HK-2 (cell line): ENCODE measurements at regions not wholly inside any gene's neighbourhood (a gene's known extent, or its start where the extent isn't known, plus 50 kb on each side); places are given as distances from the start of the nearest gene placed in this dataset.

Experiments
- DNase-seq: peaks from one replicate; pipeline ENCODE4 v3.0.0-alpha.2; 2018; ENCODE audit not compliant: unreplicated experiment

- no peak for DNase-seq
Observed at GRCh38 chr18:27752944-27753343, 424.0 kb downstream of the CDH2 start.

- DNase-seq: no peak
Observed at GRCh38 chr18:27750923-27751322, 426.0 kb downstream of the CDH2 start.

- peak; percentile 54 for DNase-seq
Observed at GRCh38 chr18:27750014-27750413, 426.9 kb downstream of the CDH2 start.

GRCh38 chr18:27749194-27749593 lies 427.7 kb downstream of the CDH2 start:
- no peak for DNase-seq

- DNase-seq: no peak
Observed at GRCh38 chr18:27746241-27746640, 430.7 kb downstream of the CDH2 start.

- no peak for DNase-seq
Observed at GRCh38 chr18:27735117-27735516, 441.8 kb downstream of the CDH2 start.

GRCh38 chr18:27731211-27731610 lies 445.7 kb downstream of the CDH2 start:
- no peak for DNase-seq

GRCh38 chr18:27728659-27729058 lies 448.3 kb downstream of the CDH2 start:
- no peak for DNase-seq

GRCh38 chr18:27724362-27724761 lies 452.6 kb downstream of the CDH2 start:
- DNase-seq: no peak

- no peak for DNase-seq
Observed at GRCh38 chr18:27723168-27723567, 453.8 kb downstream of the CDH2 start.

- no peak for DNase-seq
Observed at GRCh38 chr18:27719680-27720079, 457.2 kb downstream of the CDH2 start.

- no peak for DNase-seq
Observed at GRCh38 chr18:27717816-27718215, 459.1 kb downstream of the CDH2 start.

GRCh38 chr18:27717250-27717649 lies 459.7 kb downstream of the CDH2 start:
- no peak for DNase-seq

GRCh38 chr18:27715751-27716150 lies 461.2 kb downstream of the CDH2 start:
- no peak for DNase-seq

GRCh38 chr18:27713738-27714095 lies 463.2 kb downstream of the CDH2 start:
- DNase-seq: no peak

GRCh38 chr18:27713037-27713737 lies 463.7 kb downstream of the CDH2 start:
- no peak for DNase-seq

- no peak for DNase-seq
Observed at GRCh38 chr18:27712066-27712465, 464.9 kb downstream of the CDH2 start.

- DNase-seq: no peak
Observed at GRCh38 chr18:27711382-27711781, 465.5 kb downstream of the CDH2 start.

GRCh38 chr18:27709344-27709743 lies 467.6 kb downstream of the CDH2 start:
- no peak for DNase-seq

GRCh38 chr18:27707201-27707600 lies 469.7 kb downstream of the CDH2 start:
- DNase-seq: no peak

GRCh38 chr18:27704736-27705361 lies 472.1 kb downstream of the CDH2 start:
- DNase-seq: no peak

GRCh38 chr18:27699137-27699536 lies 477.8 kb downstream of the CDH2 start:
- DNase-seq: no peak

- DNase-seq: no peak
Observed at GRCh38 chr18:27696148-27696547, 480.8 kb downstream of the CDH2 start.

- DNase-seq: no peak
Observed at GRCh38 chr18:27695503-27695902, 481.4 kb downstream of the CDH2 start.
